ENCODE measurements at regions not wholly inside any gene's neighbourhood (a gene's known extent, or its start where the extent isn't known, plus 50 kb on each side); places are given as distances from the start of the nearest gene placed in this dataset.

DNA sequence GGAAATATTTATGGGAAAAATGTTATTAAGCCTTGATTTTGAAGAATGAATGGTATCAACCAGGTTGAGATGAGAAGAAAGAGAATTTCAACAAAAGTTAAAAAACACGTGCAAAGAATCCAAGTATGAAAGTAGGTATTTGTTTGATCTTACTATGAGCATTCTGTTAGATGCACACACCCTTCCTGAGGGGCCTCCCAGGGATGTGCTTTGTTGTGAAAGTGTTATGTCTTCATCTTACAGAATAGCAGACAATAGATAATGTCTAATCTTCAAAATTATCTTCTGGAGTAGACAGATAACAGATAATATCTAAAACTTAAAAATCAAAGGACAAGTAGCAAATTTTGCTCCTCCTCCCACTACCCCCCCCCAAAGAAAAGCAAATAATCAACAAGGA lies 155.2 kb upstream of the COL3A1 start:
- DNase-seq, result no peak
- Histone ChIP-seq H3K27me3 (replicated peaks in 2 of 5; ENCODE audit: control insufficient read depth in 4 of 5, insufficient read depth in 5 of 5, low read length in 4 of 5) (no peaks in the 10 kb centered on the region), H3K4me3 (ENCODE audit: control insufficient read depth in 1 of 7, extremely low read depth in 1 of 7, insufficient read depth in 4 of 7, low read depth in 2 of 7, low read length in 6 of 7) (no peak overlapping the region), H3K9me3 (ENCODE audit: control extremely low read depth in 1 of 5, control insufficient read depth in 4 of 5, insufficient read depth in 2 of 5, low read depth in 1 of 5, low read length in 4 of 5) (peaks cover 0 to 1% (median 0%) of the 10 kb centered on the region in 5 experiments), H3K27ac (ENCODE audit: insufficient read depth in 1 of 2, low read depth in 1 of 2, low read length in 2 of 2, poor library complexity in 1 of 2, severe bottlenecking in 2 of 2) (no peak overlapping the region), H3K4me1 (ENCODE audit: control extremely low read depth in 1 of 4, control insufficient read depth in 4 of 4, insufficient read depth in 4 of 4, low read length in 3 of 4) (no peaks in the 10 kb centered on the region), H3K36me3 (ENCODE audit: control insufficient read depth in 4 of 4, insufficient read depth in 4 of 4, low read length in 3 of 4) (no peaks in the 10 kb centered on the region)
- ChIA-PET POLR2A (no interaction called here), CTCF (no interaction called here)
- WGBS (ENCODE audit: insufficient coverage), result 100% methylated on average over 1 of the region's 1 CpG

DNA sequence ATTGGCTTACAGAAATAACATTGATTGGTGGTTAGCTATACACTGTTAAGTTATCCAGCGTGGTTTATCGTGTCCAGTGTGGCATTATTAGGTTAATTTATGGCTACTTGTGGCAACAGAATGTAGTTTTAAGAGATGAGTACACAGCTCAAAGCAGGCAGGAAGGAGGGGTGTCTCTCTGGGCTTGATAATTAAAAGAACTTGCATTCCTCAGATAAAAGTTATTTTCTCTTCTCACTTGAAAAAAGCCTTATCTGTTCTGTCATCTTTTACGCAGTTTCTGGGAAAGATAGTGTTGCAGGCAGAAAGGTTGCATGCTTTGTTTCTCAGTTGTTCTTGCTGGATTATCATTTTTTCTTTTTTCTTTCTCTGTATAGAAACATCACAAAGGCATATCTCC lies 154.4 kb upstream of the COL3A1 start:
- H3K4me3 ChIP-seq (ENCODE audit: control insufficient read depth in 1 of 7, extremely low read depth in 1 of 7, insufficient read depth in 4 of 7, low read depth in 2 of 7, low read length in 6 of 7), result no peak overlapping the region
- H3K9me3 ChIP-seq (ENCODE audit: control extremely low read depth in 1 of 5, control insufficient read depth in 4 of 5, insufficient read depth in 2 of 5, low read depth in 1 of 5, low read length in 4 of 5), result peaks cover 0 to 1% (median 0%) of the 10 kb centered on the region in 5 experiments
- no peaks in the 10 kb centered on the region for H3K27me3 ChIP-seq (replicated peaks in 2 of 5; ENCODE audit: control insufficient read depth in 4 of 5, insufficient read depth in 5 of 5, low read length in 4 of 5)
- no peak overlapping the region for H3K27ac ChIP-seq (ENCODE audit: insufficient read depth in 1 of 2, low read depth in 1 of 2, low read length in 2 of 2, poor library complexity in 1 of 2, severe bottlenecking in 2 of 2)
- WGBS (ENCODE audit: insufficient coverage), result 87% methylated on average over 2 of the region's 3 CpGs
- no peaks in the 10 kb centered on the region for H3K4me1 ChIP-seq (ENCODE audit: control extremely low read depth in 1 of 4, control insufficient read depth in 4 of 4, insufficient read depth in 4 of 4, low read length in 3 of 4)
- POLR2A ChIA-PET, result no interaction called here
- H3K36me3 ChIP-seq (ENCODE audit: control insufficient read depth in 4 of 4, insufficient read depth in 4 of 4, low read length in 3 of 4), result no peaks in the 10 kb centered on the region
- DNase-seq, result no peak
- CTCF ChIA-PET, result no interaction called here

DNA sequence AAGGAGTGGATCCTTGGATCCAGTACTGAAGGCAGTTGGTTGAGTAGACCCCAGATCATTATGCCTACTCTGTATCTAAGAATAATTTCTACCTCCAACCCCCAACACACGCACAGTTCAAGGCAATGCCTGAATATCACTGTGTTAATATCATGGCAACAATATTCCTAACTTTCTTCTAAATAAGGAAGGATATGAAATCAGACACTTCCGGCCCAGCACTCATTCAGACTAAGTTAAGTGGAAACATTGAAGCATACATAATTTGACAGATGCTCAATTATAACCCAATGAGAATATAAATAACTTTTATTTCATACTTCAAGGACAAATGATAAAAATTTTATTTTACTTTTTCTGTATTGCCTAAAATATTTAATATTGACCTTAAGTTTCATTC lies 153.6 kb upstream of the COL3A1 start:
- H3K9me3 ChIP-seq (ENCODE audit: control extremely low read depth in 1 of 5, control insufficient read depth in 4 of 5, insufficient read depth in 2 of 5, low read depth in 1 of 5, low read length in 4 of 5), result peaks cover 0 to 1% (median 0%) of the 10 kb centered on the region in 5 experiments
- WGBS (ENCODE audit: insufficient coverage), result 100% methylated on average over 1 of the region's 2 CpGs
- no peak overlapping the region for H3K4me3 ChIP-seq (ENCODE audit: control insufficient read depth in 1 of 7, extremely low read depth in 1 of 7, insufficient read depth in 4 of 7, low read depth in 2 of 7, low read length in 6 of 7)
- ChIA-PET CTCF (no interaction called here), POLR2A (no interaction called here)
- no peaks in the 10 kb centered on the region for H3K27me3 ChIP-seq (replicated peaks in 2 of 5; ENCODE audit: control insufficient read depth in 4 of 5, insufficient read depth in 5 of 5, low read length in 4 of 5)
- H3K27ac ChIP-seq (ENCODE audit: insufficient read depth in 1 of 2, low read depth in 1 of 2, low read length in 2 of 2, poor library complexity in 1 of 2, severe bottlenecking in 2 of 2), result no peak overlapping the region
- no peaks in the 10 kb centered on the region for H3K4me1 ChIP-seq (ENCODE audit: control extremely low read depth in 1 of 4, control insufficient read depth in 4 of 4, insufficient read depth in 4 of 4, low read length in 3 of 4)
- DNase-seq, result no peak
- H3K36me3 ChIP-seq (ENCODE audit: control insufficient read depth in 4 of 4, insufficient read depth in 4 of 4, low read length in 3 of 4), result no peaks in the 10 kb centered on the region

DNA sequence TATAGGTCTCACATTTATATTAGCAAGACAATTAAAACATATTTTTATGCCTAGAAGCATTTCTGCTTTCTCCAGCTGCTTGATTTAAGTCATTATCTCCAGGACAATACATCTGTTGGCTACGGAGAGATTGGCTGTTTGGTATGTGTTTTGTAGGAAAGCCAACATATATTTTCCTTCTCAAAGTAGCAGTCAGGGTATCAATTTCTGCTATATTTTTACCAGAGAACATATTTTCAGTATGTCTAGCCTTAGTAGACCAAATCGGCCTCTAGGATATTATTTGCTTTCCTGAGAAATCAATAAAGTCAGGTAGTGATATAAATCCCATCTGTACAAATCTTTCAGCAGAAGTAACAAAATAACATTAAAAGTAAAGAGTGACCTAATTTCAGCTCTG lies 150.0 kb upstream of the COL3A1 start:
- H3K4me1 ChIP-seq (ENCODE audit: control extremely low read depth in 1 of 4, control insufficient read depth in 4 of 4, insufficient read depth in 4 of 4, low read length in 3 of 4), result no peaks in the 10 kb centered on the region

DNA sequence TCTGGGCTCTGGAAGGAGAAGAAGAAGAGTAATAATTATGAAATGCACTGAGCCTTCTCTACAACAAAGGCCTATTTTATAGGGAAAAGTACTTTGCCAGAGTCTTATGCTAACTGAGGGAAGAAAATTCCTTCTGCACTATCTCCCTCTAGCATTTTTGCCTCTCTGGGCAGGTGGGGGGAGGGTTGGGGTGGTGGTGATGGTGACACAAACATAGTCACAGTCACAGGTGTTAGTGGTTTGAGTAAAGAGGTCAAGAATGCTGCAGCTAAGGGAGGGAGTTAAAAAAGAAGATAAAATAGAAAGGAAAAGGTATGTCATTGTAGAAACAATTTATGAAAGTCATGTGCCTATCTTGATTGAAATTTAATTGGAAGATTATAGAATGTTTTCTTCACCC lies 140.8 kb upstream of the COL3A1 start:
- Histone ChIP-seq H3K4me3 (ENCODE audit: control insufficient read depth in 1 of 7, extremely low read depth in 1 of 7, insufficient read depth in 4 of 7, low read depth in 2 of 7, low read length in 6 of 7) (no peak overlapping the region), H3K27me3 (replicated peaks in 2 of 5; ENCODE audit: control insufficient read depth in 4 of 5, insufficient read depth in 5 of 5, low read length in 4 of 5) (no peaks in the 10 kb centered on the region), H3K27ac (ENCODE audit: insufficient read depth in 1 of 2, low read depth in 1 of 2, low read length in 2 of 2, poor library complexity in 1 of 2, severe bottlenecking in 2 of 2) (no peak overlapping the region), H3K9me3 (ENCODE audit: control extremely low read depth in 1 of 5, control insufficient read depth in 4 of 5, insufficient read depth in 2 of 5, low read depth in 1 of 5, low read length in 4 of 5) (peaks cover 0 to 3% (median 0%) of the 10 kb centered on the region in 5 experiments), H3K4me1 (ENCODE audit: control extremely low read depth in 1 of 4, control insufficient read depth in 4 of 4, insufficient read depth in 4 of 4, low read length in 3 of 4) (no peaks in the 10 kb centered on the region), H3K36me3 (ENCODE audit: control insufficient read depth in 4 of 4, insufficient read depth in 4 of 4, low read length in 3 of 4) (no peaks in the 10 kb centered on the region)
- ChIA-PET CTCF (no interaction called here), POLR2A (no interaction called here)
- DNase-seq, result no peak

More for the DNA sequence above, 150.0 kb upstream of the COL3A1 start:
- Histone ChIP-seq H3K4me3 (ENCODE audit: control insufficient read depth in 1 of 7, extremely low read depth in 1 of 7, insufficient read depth in 4 of 7, low read depth in 2 of 7, low read length in 6 of 7) (no peak overlapping the region), H3K27me3 (replicated peaks in 2 of 5; ENCODE audit: control insufficient read depth in 4 of 5, insufficient read depth in 5 of 5, low read length in 4 of 5) (no peaks in the 10 kb centered on the region), H3K27ac (ENCODE audit: insufficient read depth in 1 of 2, low read depth in 1 of 2, low read length in 2 of 2, poor library complexity in 1 of 2, severe bottlenecking in 2 of 2) (no peak overlapping the region), H3K36me3 (ENCODE audit: control insufficient read depth in 4 of 4, insufficient read depth in 4 of 4, low read length in 3 of 4) (no peaks in the 10 kb centered on the region), H3K9me3 (ENCODE audit: control extremely low read depth in 1 of 5, control insufficient read depth in 4 of 5, insufficient read depth in 2 of 5, low read depth in 1 of 5, low read length in 4 of 5) (peaks cover 0 to 1% (median 0%) of the 10 kb centered on the region in 5 experiments)
- ChIA-PET CTCF (interaction anchor here (0.9 kb wide), 1 partner anchor 28 kb away, joined by 3 read pairs; no protein-coding TSS in a partner anchor), POLR2A (no interaction called here)
- no CpG with 5 or more reads among the region's 2 CpGs for WGBS (ENCODE audit: insufficient coverage)
- no peak for DNase-seq

DNA sequence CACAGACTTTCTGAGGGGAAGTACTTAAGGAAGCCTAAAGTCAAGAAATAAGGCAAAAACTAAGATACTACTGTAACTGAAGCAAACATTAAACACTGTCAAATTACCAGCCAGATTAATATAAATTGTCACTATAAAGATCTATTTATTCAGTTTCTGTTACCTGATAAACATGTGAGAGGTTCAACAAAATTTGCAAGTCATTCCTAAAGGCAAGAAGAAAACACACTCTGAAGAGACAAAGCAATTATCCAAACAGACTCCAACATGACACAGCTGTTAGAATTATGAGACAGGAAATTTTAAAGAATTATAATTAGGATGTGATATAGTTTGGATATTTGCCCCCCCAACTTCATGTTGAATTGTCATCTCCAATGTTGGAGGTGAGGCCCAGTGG lies 140.4 kb upstream of the COL3A1 start:
- Histone ChIP-seq H3K36me3 (ENCODE audit: control insufficient read depth in 4 of 4, insufficient read depth in 4 of 4, low read length in 3 of 4) (no peaks in the 10 kb centered on the region), H3K9me3 (ENCODE audit: control extremely low read depth in 1 of 5, control insufficient read depth in 4 of 5, insufficient read depth in 2 of 5, low read depth in 1 of 5, low read length in 4 of 5) (peaks cover 0 to 5% (median 0%) of the 10 kb centered on the region in 5 experiments), H3K27ac (ENCODE audit: insufficient read depth in 1 of 2, low read depth in 1 of 2, low read length in 2 of 2, poor library complexity in 1 of 2, severe bottlenecking in 2 of 2) (no peak overlapping the region), H3K4me1 (ENCODE audit: control extremely low read depth in 1 of 4, control insufficient read depth in 4 of 4, insufficient read depth in 4 of 4, low read length in 3 of 4) (no peaks in the 10 kb centered on the region), H3K4me3 (ENCODE audit: control insufficient read depth in 1 of 7, extremely low read depth in 1 of 7, insufficient read depth in 4 of 7, low read depth in 2 of 7, low read length in 6 of 7) (no peak overlapping the region), H3K27me3 (replicated peaks in 2 of 5; ENCODE audit: control insufficient read depth in 4 of 5, insufficient read depth in 5 of 5, low read length in 4 of 5) (no peaks in the 10 kb centered on the region)
- no peak for DNase-seq
- ChIA-PET CTCF (no interaction called here), POLR2A (no interaction called here)

DNA sequence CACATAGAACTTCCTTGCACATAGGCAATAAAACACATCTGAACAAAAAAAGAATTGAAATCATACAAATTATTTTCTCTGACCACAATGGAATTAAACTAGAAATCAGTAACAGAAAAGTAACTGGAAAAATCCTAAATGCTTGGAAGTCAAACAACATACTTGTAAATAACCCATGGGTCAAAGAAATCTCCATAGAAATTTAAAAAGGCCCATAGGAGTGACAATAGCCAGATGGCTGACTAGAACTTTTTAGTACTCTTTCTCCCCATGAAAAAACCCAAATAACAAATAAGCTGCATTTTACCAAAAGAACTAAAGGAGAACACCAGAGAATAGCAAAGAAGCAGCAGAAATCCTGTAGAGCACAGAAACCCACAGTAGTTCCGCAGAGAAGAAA lies 139.2 kb upstream of the COL3A1 start:
- POLR2A ChIA-PET, result no interaction called here

More for the DNA sequence above, 139.2 kb upstream of the COL3A1 start:
- Histone ChIP-seq H3K4me3 (ENCODE audit: control insufficient read depth in 1 of 7, extremely low read depth in 1 of 7, insufficient read depth in 4 of 7, low read depth in 2 of 7, low read length in 6 of 7) (no peak overlapping the region), H3K36me3 (ENCODE audit: control insufficient read depth in 4 of 4, insufficient read depth in 4 of 4, low read length in 3 of 4) (no peaks in the 10 kb centered on the region), H3K27me3 (replicated peaks in 2 of 5; ENCODE audit: control insufficient read depth in 4 of 5, insufficient read depth in 5 of 5, low read length in 4 of 5) (no peaks in the 10 kb centered on the region), H3K27ac (ENCODE audit: insufficient read depth in 1 of 2, low read depth in 1 of 2, low read length in 2 of 2, poor library complexity in 1 of 2, severe bottlenecking in 2 of 2) (no peak overlapping the region), H3K9me3 (ENCODE audit: control extremely low read depth in 1 of 5, control insufficient read depth in 4 of 5, insufficient read depth in 2 of 5, low read depth in 1 of 5, low read length in 4 of 5) (peaks cover 0 to 12% (median 0%) of the 10 kb centered on the region in 5 experiments), H3K4me1 (ENCODE audit: control extremely low read depth in 1 of 4, control insufficient read depth in 4 of 4, insufficient read depth in 4 of 4, low read length in 3 of 4) (no peaks in the 10 kb centered on the region)
- WGBS (ENCODE audit: insufficient coverage), result no CpG with 5 or more reads among the region's 1 CpG
- no peak for DNase-seq
- CTCF ChIA-PET, result no interaction called here

Data from common myeloid progenitor, CD34-positive (primary cell).